ENCODE measurements at regions not wholly inside any gene's neighbourhood (a gene's known extent, or its start where the extent isn't known, plus 50 kb on each side); places are given as distances from the start of the nearest gene placed in this dataset.

- H3K9me3 ChIP-seq, result no peaks in the 10 kb centered on the region
- no peak for DNase-seq
- no peak for TF ChIP-seq CTCF (IDR thresholded peaks at IDR 0.05)
- no peaks in the 10 kb centered on the region for H3K36me3 ChIP-seq
- H3K27me3 ChIP-seq, result no peaks in the 10 kb centered on the region
- intact Hi-C loops (cut with DNase I), result no loop called here
- H3K4me3 ChIP-seq, result no peak overlapping the region
- H3K4me1 ChIP-seq, result no peaks in the 10 kb centered on the region
- ATAC-seq, result no peak
- no peak overlapping the region for H3K27ac ChIP-seq
Observed at GRCh38 chr5:3518051-3518450, 77.6 kb upstream of the IRX1 start.

DNA sequence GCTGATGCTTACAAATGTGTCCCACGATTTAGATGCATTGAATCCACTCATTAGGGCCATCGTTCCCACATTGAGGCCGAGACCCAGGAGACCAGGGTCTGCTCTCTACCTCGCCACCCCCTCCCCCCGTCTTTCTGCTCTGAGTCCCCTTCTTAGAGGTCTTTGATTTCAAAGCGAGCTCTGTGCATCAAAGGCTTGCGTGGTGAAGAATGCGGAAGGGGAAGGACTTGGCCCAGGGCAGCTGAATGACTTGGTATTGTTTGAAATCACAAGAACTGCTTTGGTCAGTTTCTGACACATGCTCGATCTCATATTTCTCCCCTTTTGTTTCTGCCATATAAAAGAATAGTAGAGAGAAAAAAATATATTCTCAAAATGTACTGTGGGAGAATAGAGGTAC lies 78.3 kb upstream of the IRX1 start:
- intact Hi-C loops (cut with DNase I), result no loop called here
- no peaks in the 10 kb centered on the region for H3K36me3 ChIP-seq

DNA sequence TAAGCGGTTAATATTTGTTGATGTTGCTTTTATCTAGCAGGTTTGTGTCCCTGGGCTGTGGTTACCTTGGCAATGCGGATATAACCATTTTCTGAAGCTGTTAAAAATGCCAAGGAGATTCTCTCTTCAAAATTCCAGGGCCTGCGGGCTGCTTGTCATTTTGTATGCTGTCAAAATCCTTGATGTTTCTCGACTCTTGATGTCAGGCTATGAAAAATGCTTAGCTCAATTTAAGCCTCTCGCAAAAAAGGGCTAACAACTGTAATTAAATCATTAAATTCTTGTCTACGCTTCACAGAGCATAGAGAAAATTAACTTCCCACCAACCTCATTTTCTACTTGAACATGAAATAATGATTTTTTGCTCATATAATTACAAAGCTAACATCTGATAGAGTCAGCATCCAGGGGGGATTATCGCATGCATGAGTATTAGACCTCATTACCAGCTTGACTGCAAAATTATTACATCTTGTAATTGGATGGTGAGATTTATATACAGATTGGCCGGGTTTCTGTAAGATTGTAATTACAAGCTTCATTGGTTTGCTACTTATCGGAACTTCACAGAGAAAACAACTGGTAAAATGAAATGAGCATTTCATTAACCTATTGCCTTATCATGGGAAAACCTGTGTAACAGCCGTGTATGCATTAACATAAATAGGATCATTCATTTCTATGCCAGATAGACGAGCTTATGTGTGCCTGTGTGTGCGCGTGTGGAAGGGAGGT lies 83.1 kb upstream of the IRX1 start:
- no peak for TF ChIP-seq CTCF (IDR thresholded peaks at IDR 0.05)
- DNase-seq, result no peak
- intact Hi-C loops (cut with DNase I), result no loop called here
- no peak for ATAC-seq
- Histone ChIP-seq H3K27me3 (no peaks in the 10 kb centered on the region), H3K4me1 (no peaks in the 10 kb centered on the region), H3K4me3 (no peak overlapping the region), H3K9me3 (no peaks in the 10 kb centered on the region), H3K36me3 (no peaks in the 10 kb centered on the region), H3K27ac (no peak overlapping the region)

More for the DNA sequence above, 78.3 kb upstream of the IRX1 start:
- no peak for TF ChIP-seq CTCF (IDR thresholded peaks at IDR 0.05)
- H3K4me3 ChIP-seq, result no peak overlapping the region
- H3K9me3 ChIP-seq, result no peaks in the 10 kb centered on the region
- no peak overlapping the region for H3K27ac ChIP-seq
- no peak for ATAC-seq
- no peaks in the 10 kb centered on the region for H3K4me1 ChIP-seq
- H3K27me3 ChIP-seq, result no peaks in the 10 kb centered on the region
- DNase-seq, result no peak

- TF ChIP-seq CTCF (IDR thresholded peaks at IDR 0.05), result no peak
- DNase-seq (no peak), ATAC-seq (no peak)
- Histone ChIP-seq H3K27me3 (no peaks in the 10 kb centered on the region), H3K9me3 (no peaks in the 10 kb centered on the region), H3K36me3 (no peaks in the 10 kb centered on the region), H3K27ac (no peak overlapping the region), H3K4me3 (no peak overlapping the region), H3K4me1 (no peaks in the 10 kb centered on the region)
- intact Hi-C loops (cut with DNase I), result no loop called here
Observed at GRCh38 chr5:3511934-3512333, 83.7 kb upstream of the IRX1 start.

GRCh38 chr5:3511519-3511918 lies 84.1 kb upstream of the IRX1 start:
- no peaks in the 10 kb centered on the region for H3K9me3 ChIP-seq
- H3K4me1 ChIP-seq, result no peaks in the 10 kb centered on the region
- no peak for TF ChIP-seq CTCF (IDR thresholded peaks at IDR 0.05)
- H3K36me3 ChIP-seq, result no peaks in the 10 kb centered on the region
- ATAC-seq (no peak), DNase-seq (no peak)
- intact Hi-C loops (cut with DNase I), result no loop called here
- H3K4me3 ChIP-seq, result no peak overlapping the region
- H3K27ac ChIP-seq, result no peak overlapping the region
- H3K27me3 ChIP-seq, result no peaks in the 10 kb centered on the region

All from upper lobe of right lung (tissue), 1 donor.